ENCODE measurements at regions not wholly inside any gene's neighbourhood (a gene's known extent, or its start where the extent isn't known, plus 50 kb on each side); places are given as distances from the start of the nearest gene placed in this dataset.

GRCh38 chr13:78978381-78978998 lies 319.5 kb upstream of the OBI1 start:
- ChIA-PET CTCF (interaction anchor here (0.7 to 3.1 kb wide), 24 partner anchors 9 to 858 kb away, joined by 3 to 74 read pairs (median 4); no protein-coding TSS in a partner anchor), POLR2A (no interaction called here)
- peaks cover 25% of the 10 kb centered on the region for H3K27me3 Mint-ChIP-seq
- no peak overlapping the region for H3K4me3 Mint-ChIP-seq
- H4K20me1 ChIP-seq (ENCODE audit: control insufficient read depth, insufficient read depth, low read length, poor library complexity, severe bottlenecking), result no peaks in the 10 kb centered on the region
- H3K9ac ChIP-seq (ENCODE audit: low read length), result no peak overlapping the region
- H3K27me3 ChIP-seq (replicated peaks in 1 of 4; ENCODE audit: control extremely low read depth in 1 of 4, control insufficient read depth in 3 of 4, insufficient read depth in 4 of 4, low read length in 3 of 4), result peaks cover 0 to 1% (median 0%) of the 10 kb centered on the region in 4 experiments
- TF ChIP-seq EZH2 (IDR thresholded peaks at IDR 0.05; ENCODE audit: borderline replicate concordance, insufficient read depth, low read depth, low read length, poor library complexity, severe bottlenecking), result no peak
- peak; percentile 87 for TF ChIP-seq CTCF (IDR thresholded peaks at IDR 0.05)
- WGBS (ENCODE audit: insufficient coverage), result no CpG with 5 or more reads among the region's 2 CpGs
- H3K9me3 Mint-ChIP-seq (ENCODE audit: insufficient read depth), result no peaks in the 10 kb centered on the region
- H3K4me1 Mint-ChIP-seq, result peaks cover 3% of the 10 kb centered on the region
- H3K4me2 ChIP-seq (replicated peaks; ENCODE audit: low read depth, low read length, poor library complexity, severe bottlenecking), result no peak overlapping the region
- no peak overlapping the region for H3K4me3 ChIP-seq (ENCODE audit: control extremely low read depth in 1 of 5, extremely low read depth in 1 of 5, insufficient read depth in 1 of 5, low read depth in 2 of 5, low read length in 4 of 5)
- H2AFZ ChIP-seq (ENCODE audit: insufficient read depth, low read depth, low read length, poor library complexity, severe bottlenecking), result no peak overlapping the region
- H3K27ac ChIP-seq (ENCODE audit: low read length in 2 of 2), result no peak overlapping the region
- no peaks in the 10 kb centered on the region for H3K4me1 ChIP-seq (ENCODE audit: control insufficient read depth in 2 of 2, insufficient read depth in 2 of 2, low read length in 2 of 2)
- H3K9me3 ChIP-seq (ENCODE audit: control extremely low read depth in 1 of 3, control insufficient read depth in 2 of 3, insufficient read depth in 1 of 3, low read length in 2 of 3), result no peaks in the 10 kb centered on the region
- H3K36me3 ChIP-seq (replicated peaks in 1 of 2; ENCODE audit: control extremely low read depth in 1 of 2, control insufficient read depth in 1 of 2, extremely low read depth in 1 of 2, insufficient read depth in 2 of 2, low read length in 1 of 2), result no peaks in the 10 kb centered on the region
- ATAC-seq (ENCODE audit: low read depth) (peak; percentile 81), DNase-seq (peak; percentile 55)
- no peak overlapping the region for H3K27ac Mint-ChIP-seq
- no peaks in the 10 kb centered on the region for H3K79me2 ChIP-seq (ENCODE audit: control insufficient read depth, insufficient read depth, low read length)
- intact Hi-C loops (cut with micrococcal nuclease), result loop anchor here (2.0 to 5.0 kb wide), 2 partner anchors 564 to 738 kb away; no protein-coding TSS in a partner anchor

- intact Hi-C loops (cut with micrococcal nuclease), result loop anchor here (5.0 kb wide), 1 partner anchor 565 kb away; no protein-coding TSS in a partner anchor
- POLR2A ChIA-PET, result no interaction called here
Observed at GRCh38 chr13:78977311-78977710, 318.4 kb upstream of the OBI1 start.

More at GRCh38 chr13:78977311-78977710, 318.4 kb upstream of the OBI1 start:
- Histone ChIP-seq H3K36me3 (replicated peaks in 1 of 2; ENCODE audit: control extremely low read depth in 1 of 2, control insufficient read depth in 1 of 2, extremely low read depth in 1 of 2, insufficient read depth in 2 of 2, low read length in 1 of 2) (no peaks in the 10 kb centered on the region), H4K20me1 (ENCODE audit: control insufficient read depth, insufficient read depth, low read length, poor library complexity, severe bottlenecking) (no peaks in the 10 kb centered on the region), H2AFZ (ENCODE audit: insufficient read depth, low read depth, low read length, poor library complexity, severe bottlenecking) (no peak overlapping the region), H3K27ac (ENCODE audit: low read length in 2 of 2) (no peak overlapping the region), H3K79me2 (ENCODE audit: control insufficient read depth, insufficient read depth, low read length) (no peaks in the 10 kb centered on the region), H3K4me3 (ENCODE audit: control extremely low read depth in 1 of 5, extremely low read depth in 1 of 5, insufficient read depth in 1 of 5, low read depth in 2 of 5, low read length in 4 of 5) (no peak overlapping the region), H3K9ac (ENCODE audit: low read length) (no peak overlapping the region), H3K4me1 (ENCODE audit: control insufficient read depth in 2 of 2, insufficient read depth in 2 of 2, low read length in 2 of 2) (no peaks in the 10 kb centered on the region), H3K4me2 (replicated peaks; ENCODE audit: low read depth, low read length, poor library complexity, severe bottlenecking) (no peak overlapping the region), H3K9me3 (ENCODE audit: control extremely low read depth in 1 of 3, control insufficient read depth in 2 of 3, insufficient read depth in 1 of 3, low read length in 2 of 3) (no peaks in the 10 kb centered on the region), H3K27me3 (replicated peaks in 1 of 4; ENCODE audit: control extremely low read depth in 1 of 4, control insufficient read depth in 3 of 4, insufficient read depth in 4 of 4, low read length in 3 of 4) (no peaks in the 10 kb centered on the region)
- no peaks in the 10 kb centered on the region for H3K9me3 Mint-ChIP-seq (ENCODE audit: insufficient read depth)
- H3K4me3 Mint-ChIP-seq, result no peak overlapping the region
- CTCF ChIA-PET, result interaction anchor here (0.9 to 3.1 kb wide), 7 partner anchors 8 to 842 kb away, joined by 3 to 74 read pairs (median 7); no protein-coding TSS in a partner anchor
- DNase-seq (no peak), ATAC-seq (ENCODE audit: low read depth) (no peak)
- 100% methylated on average over 2 of the region's 3 CpGs for WGBS (ENCODE audit: insufficient coverage)
- TF ChIP-seq CTCF (IDR thresholded peaks at IDR 0.05) (no peak), EZH2 (IDR thresholded peaks at IDR 0.05; ENCODE audit: borderline replicate concordance, insufficient read depth, low read depth, low read length, poor library complexity, severe bottlenecking) (no peak)
- H3K27me3 Mint-ChIP-seq, result peaks cover 21% of the 10 kb centered on the region
- no peak overlapping the region for H3K27ac Mint-ChIP-seq
- H3K4me1 Mint-ChIP-seq, result peaks cover 3% of the 10 kb centered on the region
